Panc1 (cell line): ENCODE measurements at regions not wholly inside any gene's neighbourhood (a gene's known extent, or its start where the extent isn't known, plus 50 kb on each side); places are given as distances from the start of the nearest gene placed in this dataset.

Source experiments
- ATAC-seq: fragments of 200-7000 bp; cut with Tn5 transposase; 2 replicates; pipeline ENCODE4 v1.9.1; 2020; ENCODE audit warnings: mild to moderate bottlenecking, moderate library complexity
- BruUV-seq: library from RNA; stranded (reverse); fragments of 400-500 nt; replicated peaks from 2 replicates; lab custom pipeline; 2021; lab: Mats Ljungman, UMichigan
- CTCF ChIA-PET: fragments of 300-600 bp; sonication (Branson Sonifier 250); formaldehyde crosslinking; loops from one replicate; lab custom pipeline; 2022; ENCODE audit warnings: antibody characterized with exemption; lab: Charles Lee
- POLR2A ChIA-PET: fragments of 300-600 bp; sonication (Branson Sonifier 250); formaldehyde crosslinking; loops from one replicate; lab custom pipeline; 2022; ENCODE audit warnings: antibody characterized with exemption; lab: Charles Lee
- DNase-seq: peaks from one replicate; pipeline ENCODE4 v3.0.0-alpha.2; 2010; ENCODE audit warnings: low read depth, low spot score
- H3K27ac ChIP-seq: 2 replicates; pipeline ENCODE4 v1.5.1; 2011; ENCODE audit warnings: mild to moderate bottlenecking, low read length, inconsistent platforms
- H3K27me3 ChIP-seq: fragments of 200-500 bp; sonication (Bioruptor generic); 2 replicates; pipeline ENCODE4 v1.6.0; 2014; ENCODE audit warnings: low read length, inconsistent platforms; ENCODE audit not compliant: control insufficient read depth, insufficient read depth
- H3K36me3 ChIP-seq: fragments of 200-500 bp; sonication (Bioruptor generic); 2 replicates; pipeline ENCODE4 v1.5.1; 2014; ENCODE audit warnings: inconsistent platforms, mild to moderate bottlenecking, low read length, moderate library complexity; ENCODE audit not compliant: control insufficient read depth, insufficient read depth
- H3K4me1 ChIP-seq: 2 replicates; pipeline ENCODE4 v1.5.1; 2011; ENCODE audit warnings: inconsistent platforms, mild to moderate bottlenecking, low read length, moderate library complexity; ENCODE audit not compliant: control insufficient read depth, insufficient read depth
- H3K4me3 ChIP-seq, 2 experiments: 2 replicates each; pipeline ENCODE4 v1.5.1; 2011 to 2012; ENCODE audit warnings: low read depth in 2 of 2, low read length in 2 of 2, mild to moderate bottlenecking in 2 of 2, inconsistent platforms in 1 of 2, moderate library complexity in 1 of 2
- H3K9me3 ChIP-seq: fragments of 200-500 bp; sonication (Bioruptor generic); 2 replicates; pipeline ENCODE4 v1.5.1; 2014; ENCODE audit warnings: low read depth, mild to moderate bottlenecking, inconsistent platforms, low read length, moderate library complexity; ENCODE audit not compliant: control insufficient read depth, insufficient read depth
- CTCF ChIP-seq: fragments of 450-650 bp; IDR thresholded peaks from 2 replicates; pipeline ENCODE4 v1.5.1; 2017; ENCODE audit warnings: mild to moderate bottlenecking
- POLR2AphosphoS5 ChIP-seq: IDR thresholded peaks from 2 replicates; pipeline ENCODE4 v1.6.1; 2012; ENCODE audit warnings: mild to moderate bottlenecking, low read depth, low read length, moderate library complexity
- SIN3A ChIP-seq: IDR thresholded peaks from 2 replicates; pipeline ENCODE4 v1.6.1; 2012; ENCODE audit warnings: low read depth, mild to moderate bottlenecking, low read length, moderate library complexity, borderline replicate concordance; ENCODE audit not compliant: insufficient read depth
- TCF7L2 ChIP-seq: IDR thresholded peaks from 2 replicates; pipeline ENCODE4 v1.6.1; 2011; ENCODE audit warnings: mild to moderate bottlenecking, low read depth, low read length, inconsistent platforms
- in situ Hi-C: cut with HindIII; loops from 2 replicates; pipeline ENCODE4 v1.10.0; 2016; ENCODE audit warnings: low sequenced_read_pairs, low pct_unique_long_range_greater_than_20kb
- intact Hi-C: fragments of 100-400 bp; cut with micrococcal nuclease; formaldehyde crosslinking; loops from one replicate; pipeline ENCODE4 v1.10.0; 2022; ENCODE audit not compliant: unreplicated experiment
- TF ChIP-seq, protein P1 (sequence below), 2 experiments: IDR thresholded peaks; 2 replicates each; pipeline ENCODE4 v1.6.1; 2011 to 2012; ENCODE audit warnings: low read depth in 2 of 2, control low read depth in 1 of 2, low read length in 1 of 2, mild to moderate bottlenecking in 1 of 2, moderate library complexity in 1 of 2; ENCODE audit not compliant: insufficient read depth in 1 of 2

- ChIA-PET POLR2A (no interaction called here), CTCF (no interaction called here)
- Histone ChIP-seq H3K27ac (no peak overlapping the region), H3K4me3 (no peak overlapping the region), H3K27me3 (no peaks in the 10 kb centered on the region), H3K4me1 (no peaks in the 10 kb centered on the region), H3K36me3 (no peaks in the 10 kb centered on the region), H3K9me3 (no peaks in the 10 kb centered on the region)
- BruUV-seq: no TSS peak
- DNase-seq (no peak), ATAC-seq (no peak)
- in situ Hi-C loops (no loop called here), intact Hi-C loops (no loop called here)
- TF ChIP-seq, protein P1, sequence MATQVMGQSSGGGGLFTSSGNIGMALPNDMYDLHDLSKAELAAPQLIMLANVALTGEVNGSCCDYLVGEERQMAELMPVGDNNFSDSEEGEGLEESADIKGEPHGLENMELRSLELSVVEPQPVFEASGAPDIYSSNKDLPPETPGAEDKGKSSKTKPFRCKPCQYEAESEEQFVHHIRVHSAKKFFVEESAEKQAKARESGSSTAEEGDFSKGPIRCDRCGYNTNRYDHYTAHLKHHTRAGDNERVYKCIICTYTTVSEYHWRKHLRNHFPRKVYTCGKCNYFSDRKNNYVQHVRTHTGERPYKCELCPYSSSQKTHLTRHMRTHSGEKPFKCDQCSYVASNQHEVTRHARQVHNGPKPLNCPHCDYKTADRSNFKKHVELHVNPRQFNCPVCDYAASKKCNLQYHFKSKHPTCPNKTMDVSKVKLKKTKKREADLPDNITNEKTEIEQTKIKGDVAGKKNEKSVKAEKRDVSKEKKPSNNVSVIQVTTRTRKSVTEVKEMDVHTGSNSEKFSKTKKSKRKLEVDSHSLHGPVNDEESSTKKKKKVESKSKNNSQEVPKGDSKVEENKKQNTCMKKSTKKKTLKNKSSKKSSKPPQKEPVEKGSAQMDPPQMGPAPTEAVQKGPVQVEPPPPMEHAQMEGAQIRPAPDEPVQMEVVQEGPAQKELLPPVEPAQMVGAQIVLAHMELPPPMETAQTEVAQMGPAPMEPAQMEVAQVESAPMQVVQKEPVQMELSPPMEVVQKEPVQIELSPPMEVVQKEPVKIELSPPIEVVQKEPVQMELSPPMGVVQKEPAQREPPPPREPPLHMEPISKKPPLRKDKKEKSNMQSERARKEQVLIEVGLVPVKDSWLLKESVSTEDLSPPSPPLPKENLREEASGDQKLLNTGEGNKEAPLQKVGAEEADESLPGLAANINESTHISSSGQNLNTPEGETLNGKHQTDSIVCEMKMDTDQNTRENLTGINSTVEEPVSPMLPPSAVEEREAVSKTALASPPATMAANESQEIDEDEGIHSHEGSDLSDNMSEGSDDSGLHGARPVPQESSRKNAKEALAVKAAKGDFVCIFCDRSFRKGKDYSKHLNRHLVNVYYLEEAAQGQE (IDR thresholded peaks at IDR 0.05; ENCODE audit: insufficient read depth in 1 of 2, low read depth in 2 of 2, low read length in 1 of 2): no peak
- TF ChIP-seq TCF7L2: no peak
- no peak for TF ChIP-seq POLR2AphosphoS5
- no peak for TF ChIP-seq CTCF
- TF ChIP-seq SIN3A: no peak
Measured at GRCh38 chr6:126541806-126542491, 202.0 kb downstream of the CENPW start.

DNA sequence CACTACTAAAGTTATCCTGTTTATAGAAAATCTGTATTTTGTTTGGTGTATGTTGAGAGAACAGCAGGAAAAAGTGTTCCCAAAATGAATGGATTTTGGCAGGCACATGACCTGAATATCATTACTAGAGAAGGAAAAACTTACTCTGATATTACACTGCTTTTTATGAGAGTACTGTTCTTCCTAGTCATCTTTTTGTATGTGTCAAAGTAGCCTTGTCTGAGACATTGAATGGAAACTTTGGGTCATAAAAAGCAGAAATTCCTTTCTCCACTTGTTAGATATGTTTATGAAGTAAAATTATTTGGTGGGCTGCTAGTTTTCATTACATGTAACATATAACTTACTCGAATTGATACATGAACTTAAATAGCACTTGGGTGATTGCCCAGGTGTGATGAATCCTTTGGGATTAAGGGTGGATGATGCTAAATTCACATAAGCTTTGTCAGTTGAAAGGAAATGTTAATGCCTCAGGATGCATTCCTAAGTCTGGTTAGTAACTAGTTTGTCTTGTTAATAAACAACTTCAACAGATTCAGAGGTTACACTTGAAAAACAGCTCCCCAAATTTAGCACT lies 206.7 kb downstream of the CENPW start:
- TF ChIP-seq POLR2AphosphoS5: no peak
- TF ChIP-seq, protein P1 (IDR thresholded peaks at IDR 0.05; ENCODE audit: insufficient read depth in 1 of 2, low read depth in 2 of 2, low read length in 1 of 2): no peak
- TF ChIP-seq TCF7L2: no peak
- TF ChIP-seq CTCF: no peak
- no peak for TF ChIP-seq SIN3A

More for the DNA sequence above, 206.7 kb downstream of the CENPW start:
- CTCF ChIA-PET: no interaction called here
- Histone ChIP-seq H3K36me3 (no peaks in the 10 kb centered on the region), H3K4me3 (no peak overlapping the region), H3K4me1 (no peaks in the 10 kb centered on the region), H3K27ac (no peak overlapping the region), H3K9me3 (no peaks in the 10 kb centered on the region), H3K27me3 (no peaks in the 10 kb centered on the region)
- no peak for ATAC-seq
- DNase-seq: no peak
- in situ Hi-C loops (no loop called here), intact Hi-C loops (no loop called here)
- no TSS peak for BruUV-seq
- POLR2A ChIA-PET: no interaction called here
